GM23338 (cell line): ENCODE measurements at regions not wholly inside any gene's neighbourhood (a gene's known extent, or its start where the extent isn't known, plus 50 kb on each side); places are given as distances from the start of the nearest gene placed in this dataset.

Experiments used
- ATAC-seq: fragments of 200-7000 bp; cut with Tn5 transposase; 3 replicates; pipeline ENCODE4 v1.9.1; 2020
- DNase-seq: peaks from one replicate; pipeline ENCODE4 v3.0.0-alpha.2; 2015; ENCODE audit warnings: low spot score
- H2AFZ ChIP-seq: fragments of 200-600 bp; sonication (generic); 2 replicates; pipeline ENCODE4 v1.8.0; 2016; ENCODE audit warnings: antibody characterized with exemption, mild to moderate bottlenecking, moderate library complexity
- H3F3A ChIP-seq: fragments of 200-600 bp; sonication (generic); replicated peaks from 2 replicates; pipeline ENCODE4 v1.8.0; 2017; ENCODE audit warnings: antibody characterized with exemption, mixed run types, low read depth
- H3K27ac ChIP-seq: fragments of 200-600 bp; sonication (generic); 2 replicates; pipeline ENCODE4 v1.6.1; 2016; ENCODE audit warnings: low read depth
- H3K27me3 ChIP-seq: fragments of 200-600 bp; sonication (generic); 2 replicates; pipeline ENCODE4 v1.8.0; 2016; ENCODE audit warnings: mild to moderate bottlenecking, mixed run types, moderate library complexity; ENCODE audit not compliant: insufficient read depth
- H3K36me3 ChIP-seq: fragments of 200-600 bp; sonication (generic); 2 replicates; pipeline ENCODE4 v1.8.0; 2016; ENCODE audit warnings: mild to moderate bottlenecking; ENCODE audit not compliant: insufficient read depth
- H3K4me1 ChIP-seq: fragments of 200-600 bp; sonication (generic); 2 replicates; pipeline ENCODE4 v1.8.0; 2016; ENCODE audit warnings: mild to moderate bottlenecking, moderate library complexity; ENCODE audit not compliant: insufficient read depth
- H3K4me2 ChIP-seq: fragments of 200-600 bp; sonication (generic); 2 replicates; pipeline ENCODE4 v1.7.1; 2017; ENCODE audit warnings: mixed run types
- H3K4me3 ChIP-seq: fragments of 200-600 bp; sonication (generic); 2 replicates; pipeline ENCODE4 v1.6.1; 2016; ENCODE audit warnings: mixed run types
- H3K79me2 ChIP-seq: fragments of 200-600 bp; sonication (generic); replicated peaks from 2 replicates; pipeline ENCODE4 v1.8.0; 2017; ENCODE audit warnings: mild to moderate bottlenecking; ENCODE audit not compliant: insufficient read depth
- H3K9me2 ChIP-seq: fragments of 200-600 bp; sonication (generic); 2 replicates; pipeline ENCODE4 v1.8.0; 2017; ENCODE audit not compliant: insufficient read depth
- H4K20me1 ChIP-seq: fragments of 200-600 bp; sonication (generic); replicated peaks from 2 replicates; pipeline ENCODE4 v1.8.0; 2017; ENCODE audit warnings: mild to moderate bottlenecking; ENCODE audit not compliant: insufficient read depth
- H3K27ac Mint-ChIP-seq: 2 replicates; pipeline ENCODE4 v1.8.0; 2020; ENCODE audit warnings: inconsistent platforms, mild to moderate bottlenecking, moderate library complexity, mixed read lengths
- H3K27me3 Mint-ChIP-seq: 3 replicates; pipeline ENCODE4 v1.8.0; 2022; ENCODE audit warnings: low read depth, mild to moderate bottlenecking, moderate library complexity, mixed read lengths, inconsistent platforms; ENCODE audit not compliant: insufficient read depth, poor library complexity
- H3K36me3 Mint-ChIP-seq: 3 replicates; pipeline ENCODE4 v1.8.0; 2021; ENCODE audit warnings: low read depth, mild to moderate bottlenecking, inconsistent platforms, moderate library complexity, mixed read lengths
- H3K4me1 Mint-ChIP-seq: 3 replicates; pipeline ENCODE4 v1.8.0; 2020; ENCODE audit warnings: mild to moderate bottlenecking, inconsistent platforms, mixed read lengths
- H3K4me3 Mint-ChIP-seq: 3 replicates; pipeline ENCODE4 v1.8.0; 2021; ENCODE audit warnings: moderate library complexity, mild to moderate bottlenecking, inconsistent platforms, mixed read lengths
- H3K9me3 Mint-ChIP-seq: 3 replicates; pipeline ENCODE4 v1.8.0; 2020; ENCODE audit warnings: moderate library complexity, mild to moderate bottlenecking, inconsistent platforms, mixed read lengths
- EZH2 ChIP-seq: fragments of 200-600 bp; sonication (generic); IDR thresholded peaks from one replicate; pipeline ENCODE4 v1.8.0; 2017; ENCODE audit warnings: antibody characterized with exemption, mild to moderate bottlenecking, low read depth; ENCODE audit not compliant: unreplicated experiment
- NANOG ChIP-seq: IDR thresholded peaks from 2 replicates; pipeline ENCODE4 v1.6.1; 2016; ENCODE audit warnings: antibody characterized with exemption, borderline replicate concordance
- ZNF114 ChIP-seq: fragments of 250-450 bp; sonication (Bioruptor Pico); IDR thresholded peaks from 2 replicates; pipeline ENCODE4 v1.5.0; 2020; ENCODE audit warnings: mild to moderate bottlenecking, moderate library complexity
- ZNF331 ChIP-seq: fragments of 250-450 bp; sonication (Bioruptor Pico); IDR thresholded peaks from 2 replicates; pipeline ENCODE4 v1.5.0; 2020; ENCODE audit warnings: low read depth, mild to moderate bottlenecking, moderate library complexity
- TF ChIP-seq, protein P1 (sequence below): fragments of 250-450 bp; sonication (Bioruptor Pico); IDR thresholded peaks from 2 replicates; pipeline ENCODE4 v1.5.0; 2020; ENCODE audit warnings: mild to moderate bottlenecking, moderate library complexity
- TF ChIP-seq, protein P2 (sequence below), 2 experiments: fragments of 200-600 bp in 1 of 2; sonication (generic) in 1 of 2; conservative IDR thresholded peaks; 2 replicates each; pipeline versions ENCODE4 v1.5.1 to v1.6.1; 2016 to 2017; ENCODE audit warnings: antibody characterized with exemption in 2 of 2, low read depth in 2 of 2, mild to moderate bottlenecking in 2 of 2, moderate library complexity in 1 of 2

DNA sequence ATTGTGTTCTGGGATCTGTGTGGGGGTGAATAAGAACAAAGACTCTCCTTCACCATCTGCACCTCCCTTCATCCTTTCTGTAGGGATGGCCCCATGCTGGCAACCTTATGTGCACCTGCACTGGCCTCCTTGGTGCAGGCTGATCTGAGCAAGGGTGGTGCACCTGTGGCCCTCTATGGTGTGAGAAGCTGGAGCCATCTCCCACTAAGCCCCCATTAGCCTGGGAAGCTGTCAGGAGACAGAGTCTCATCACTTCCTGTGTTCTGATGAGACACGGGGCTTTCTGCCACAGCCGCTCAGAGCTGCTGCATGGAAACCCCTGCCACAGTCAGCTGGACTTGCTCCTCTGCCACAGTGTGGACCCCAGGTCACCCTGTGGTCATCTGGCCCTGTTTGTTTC, 565.3 kb upstream of the SALL3 start:
- Histone ChIP-seq H3K27ac (no peak overlapping the region), H3K9me2 (no peaks in the 10 kb centered on the region), H3K4me1 (no peaks in the 10 kb centered on the region), H3K4me3 (no peak overlapping the region), H3K36me3 (peaks cover 2% of the 10 kb centered on the region; the same call in 1 of the 2 replicates), H3K27me3 (no peaks in the 10 kb centered on the region), H3F3A (no peaks in the 10 kb centered on the region), H3K4me2 (no peak overlapping the region), H4K20me1 (no peaks in the 10 kb centered on the region), H2AFZ (no peak overlapping the region), H3K79me2 (no peaks in the 10 kb centered on the region)
- Mint-ChIP-seq H3K4me1 (no peaks in the 10 kb centered on the region), H3K27ac (no peak overlapping the region), H3K9me3 (peaks cover 93% of the 10 kb centered on the region), H3K36me3 (peaks cover 30% of the 10 kb centered on the region), H3K27me3 (peaks cover 10% of the 10 kb centered on the region), H3K4me3 (no peak overlapping the region)
- no peak for DNase-seq
- TF ChIP-seq, protein P1, sequence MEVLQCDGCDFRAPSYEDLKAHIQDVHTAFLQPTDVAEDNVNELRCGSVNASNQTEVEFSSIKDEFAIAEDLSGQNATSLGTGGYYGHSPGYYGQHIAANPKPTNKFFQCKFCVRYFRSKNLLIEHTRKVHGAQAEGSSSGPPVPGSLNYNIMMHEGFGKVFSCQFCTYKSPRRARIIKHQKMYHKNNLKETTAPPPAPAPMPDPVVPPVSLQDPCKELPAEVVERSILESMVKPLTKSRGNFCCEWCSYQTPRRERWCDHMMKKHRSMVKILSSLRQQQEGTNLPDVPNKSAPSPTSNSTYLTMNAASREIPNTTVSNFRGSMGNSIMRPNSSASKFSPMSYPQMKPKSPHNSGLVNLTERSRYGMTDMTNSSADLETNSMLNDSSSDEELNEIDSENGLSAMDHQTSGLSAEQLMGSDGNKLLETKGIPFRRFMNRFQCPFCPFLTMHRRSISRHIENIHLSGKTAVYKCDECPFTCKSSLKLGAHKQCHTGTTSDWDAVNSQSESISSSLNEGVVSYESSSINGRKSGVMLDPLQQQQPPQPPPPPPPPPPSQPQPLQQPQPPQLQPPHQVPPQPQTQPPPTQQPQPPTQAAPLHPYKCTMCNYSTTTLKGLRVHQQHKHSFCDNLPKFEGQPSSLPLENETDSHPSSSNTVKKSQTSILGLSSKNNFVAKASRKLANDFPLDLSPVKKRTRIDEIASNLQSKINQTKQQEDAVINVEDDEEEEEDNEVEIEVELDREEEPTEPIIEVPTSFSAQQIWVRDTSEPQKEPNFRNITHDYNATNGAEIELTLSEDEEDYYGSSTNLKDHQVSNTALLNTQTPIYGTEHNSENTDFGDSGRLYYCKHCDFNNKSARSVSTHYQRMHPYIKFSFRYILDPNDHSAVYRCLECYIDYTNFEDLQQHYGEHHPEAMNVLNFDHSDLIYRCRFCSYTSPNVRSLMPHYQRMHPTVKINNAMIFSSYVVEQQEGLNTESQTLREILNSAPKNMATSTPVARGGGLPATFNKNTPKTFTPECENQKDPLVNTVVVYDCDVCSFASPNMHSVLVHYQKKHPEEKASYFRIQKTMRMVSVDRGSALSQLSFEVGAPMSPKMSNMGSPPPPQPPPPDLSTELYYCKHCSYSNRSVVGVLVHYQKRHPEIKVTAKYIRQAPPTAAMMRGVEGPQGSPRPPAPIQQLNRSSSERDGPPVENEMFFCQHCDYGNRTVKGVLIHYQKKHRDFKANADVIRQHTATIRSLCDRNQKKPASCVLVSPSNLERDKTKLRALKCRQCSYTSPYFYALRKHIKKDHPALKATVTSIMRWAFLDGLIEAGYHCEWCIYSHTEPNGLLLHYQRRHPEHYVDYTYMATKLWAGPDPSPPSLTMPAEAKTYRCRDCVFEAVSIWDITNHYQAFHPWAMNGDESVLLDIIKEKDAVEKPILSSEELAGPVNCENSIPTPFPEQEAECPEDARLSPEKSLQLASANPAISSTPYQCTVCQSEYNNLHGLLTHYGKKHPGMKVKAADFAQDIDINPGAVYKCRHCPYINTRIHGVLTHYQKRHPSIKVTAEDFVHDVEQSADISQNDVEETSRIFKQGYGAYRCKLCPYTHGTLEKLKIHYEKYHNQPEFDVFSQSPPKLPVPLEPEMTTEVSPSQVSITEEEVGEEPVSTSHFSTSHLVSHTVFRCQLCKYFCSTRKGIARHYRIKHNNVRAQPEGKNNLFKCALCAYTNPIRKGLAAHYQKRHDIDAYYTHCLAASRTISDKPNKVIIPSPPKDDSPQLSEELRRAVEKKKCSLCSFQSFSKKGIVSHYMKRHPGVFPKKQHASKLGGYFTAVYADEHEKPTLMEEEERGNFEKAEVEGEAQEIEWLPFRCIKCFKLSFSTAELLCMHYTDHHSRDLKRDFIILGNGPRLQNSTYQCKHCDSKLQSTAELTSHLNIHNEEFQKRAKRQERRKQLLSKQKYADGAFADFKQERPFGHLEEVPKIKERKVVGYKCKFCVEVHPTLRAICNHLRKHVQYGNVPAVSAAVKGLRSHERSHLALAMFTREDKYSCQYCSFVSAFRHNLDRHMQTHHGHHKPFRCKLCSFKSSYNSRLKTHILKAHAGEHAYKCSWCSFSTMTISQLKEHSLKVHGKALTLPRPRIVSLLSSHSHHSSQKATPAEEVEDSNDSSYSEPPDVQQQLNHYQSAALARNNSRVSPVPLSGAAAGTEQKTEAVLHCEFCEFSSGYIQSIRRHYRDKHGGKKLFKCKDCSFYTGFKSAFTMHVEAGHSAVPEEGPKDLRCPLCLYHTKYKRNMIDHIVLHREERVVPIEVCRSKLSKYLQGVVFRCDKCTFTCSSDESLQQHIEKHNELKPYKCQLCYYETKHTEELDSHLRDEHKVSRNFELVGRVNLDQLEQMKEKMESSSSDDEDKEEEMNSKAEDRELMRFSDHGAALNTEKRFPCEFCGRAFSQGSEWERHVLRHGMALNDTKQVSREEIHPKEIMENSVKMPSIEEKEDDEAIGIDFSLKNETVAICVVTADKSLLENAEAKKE (CRISPR knock-in tag), result no peak
- TF ChIP-seq EZH2 (no peak), NANOG (no peak), ZNF331 (CRISPR knock-in tag) (no peak), ZNF114 (CRISPR knock-in tag) (no peak)
- TF ChIP-seq, protein P2, sequence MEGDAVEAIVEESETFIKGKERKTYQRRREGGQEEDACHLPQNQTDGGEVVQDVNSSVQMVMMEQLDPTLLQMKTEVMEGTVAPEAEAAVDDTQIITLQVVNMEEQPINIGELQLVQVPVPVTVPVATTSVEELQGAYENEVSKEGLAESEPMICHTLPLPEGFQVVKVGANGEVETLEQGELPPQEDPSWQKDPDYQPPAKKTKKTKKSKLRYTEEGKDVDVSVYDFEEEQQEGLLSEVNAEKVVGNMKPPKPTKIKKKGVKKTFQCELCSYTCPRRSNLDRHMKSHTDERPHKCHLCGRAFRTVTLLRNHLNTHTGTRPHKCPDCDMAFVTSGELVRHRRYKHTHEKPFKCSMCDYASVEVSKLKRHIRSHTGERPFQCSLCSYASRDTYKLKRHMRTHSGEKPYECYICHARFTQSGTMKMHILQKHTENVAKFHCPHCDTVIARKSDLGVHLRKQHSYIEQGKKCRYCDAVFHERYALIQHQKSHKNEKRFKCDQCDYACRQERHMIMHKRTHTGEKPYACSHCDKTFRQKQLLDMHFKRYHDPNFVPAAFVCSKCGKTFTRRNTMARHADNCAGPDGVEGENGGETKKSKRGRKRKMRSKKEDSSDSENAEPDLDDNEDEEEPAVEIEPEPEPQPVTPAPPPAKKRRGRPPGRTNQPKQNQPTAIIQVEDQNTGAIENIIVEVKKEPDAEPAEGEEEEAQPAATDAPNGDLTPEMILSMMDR (conservative IDR thresholded peaks at IDR 0.05; ENCODE audit: low read depth in 2 of 2), result no peak
- no peak for ATAC-seq
